Sigmoid colon (tissue), 3 donors: ENCODE measurements at regions not wholly inside any gene's neighbourhood (a gene's known extent, or its start where the extent isn't known, plus 50 kb on each side); places are given as distances from the start of the nearest gene placed in this dataset.

Source experiments
- POLR2A ChIP-seq, 2 donors: fragments of 450-650 bp; IDR thresholded peaks; one replicate each; pipeline ENCODE4 v1.6.1; 2016; ENCODE audit warnings: antibody characterized with exemption in 2 of 2, mild to moderate bottlenecking in 2 of 2, moderate library complexity in 2 of 2
- TF ChIP-seq, protein P1 (sequence below), 4 experiments: fragments of 450-650 bp in 3 of 4; fragments of 200-600 bp in 1 of 4; IDR thresholded peaks; one replicate each; pipeline ENCODE4 v1.5.1; 2016 to 2019; ENCODE audit warnings: antibody characterized with exemption in 4 of 4, mild to moderate bottlenecking in 3 of 4, moderate library complexity in 2 of 4

- TF ChIP-seq, protein P1, sequence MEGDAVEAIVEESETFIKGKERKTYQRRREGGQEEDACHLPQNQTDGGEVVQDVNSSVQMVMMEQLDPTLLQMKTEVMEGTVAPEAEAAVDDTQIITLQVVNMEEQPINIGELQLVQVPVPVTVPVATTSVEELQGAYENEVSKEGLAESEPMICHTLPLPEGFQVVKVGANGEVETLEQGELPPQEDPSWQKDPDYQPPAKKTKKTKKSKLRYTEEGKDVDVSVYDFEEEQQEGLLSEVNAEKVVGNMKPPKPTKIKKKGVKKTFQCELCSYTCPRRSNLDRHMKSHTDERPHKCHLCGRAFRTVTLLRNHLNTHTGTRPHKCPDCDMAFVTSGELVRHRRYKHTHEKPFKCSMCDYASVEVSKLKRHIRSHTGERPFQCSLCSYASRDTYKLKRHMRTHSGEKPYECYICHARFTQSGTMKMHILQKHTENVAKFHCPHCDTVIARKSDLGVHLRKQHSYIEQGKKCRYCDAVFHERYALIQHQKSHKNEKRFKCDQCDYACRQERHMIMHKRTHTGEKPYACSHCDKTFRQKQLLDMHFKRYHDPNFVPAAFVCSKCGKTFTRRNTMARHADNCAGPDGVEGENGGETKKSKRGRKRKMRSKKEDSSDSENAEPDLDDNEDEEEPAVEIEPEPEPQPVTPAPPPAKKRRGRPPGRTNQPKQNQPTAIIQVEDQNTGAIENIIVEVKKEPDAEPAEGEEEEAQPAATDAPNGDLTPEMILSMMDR (IDR thresholded peaks at IDR 0.05): no peak
- no peak for TF ChIP-seq POLR2A (IDR thresholded peaks at IDR 0.05)
Measured at GRCh38 chr11:31910950-31911576, 99.9 kb upstream of the PAX6 start.
